CD14-positive monocyte (primary cell): ENCODE measurements at regions not wholly inside any gene's neighbourhood (a gene's known extent, or its start where the extent isn't known, plus 50 kb on each side); places are given as distances from the start of the nearest gene placed in this dataset.

Source experiments
- DNase-seq, 3 donors: peaks; one replicate each; pipeline ENCODE4 v3.0.0-alpha.2; 2011 to 2022
- H2AFZ ChIP-seq: 2 replicates; pipeline ENCODE4 v1.6.0; 2012; ENCODE audit warnings: mild to moderate bottlenecking, low read depth, low read length, inconsistent platforms; ENCODE audit not compliant: insufficient read depth, poor library complexity, severe bottlenecking
- H3K27ac ChIP-seq, 2 donors: 1 replicate in 1 of 2; 2 replicates in 1 of 2; pipeline ENCODE4 v1.5.1; 2012 to 2013; ENCODE audit warnings: low read length in 2 of 2, control low read depth in 1 of 2, inconsistent platforms in 1 of 2, low read depth in 1 of 2, mild to moderate bottlenecking in 1 of 2
- H3K27me3 ChIP-seq, 2 donors: one replicate each; pipeline versions ENCODE4 v1.6.0 to v1.6.1; 2011 to 2013; ENCODE audit warnings: low read length in 2 of 2; ENCODE audit not compliant: control insufficient read depth in 2 of 2, insufficient read depth in 2 of 2
- H3K36me3 ChIP-seq, 2 donors: replicated peaks in 1 of 2; 1 replicate in 1 of 2; 2 replicates in 1 of 2; pipeline versions ENCODE4 v1.5.1 to v1.6.1; 2012 to 2013; ENCODE audit warnings: low read length in 2 of 2, control low read depth in 1 of 2, inconsistent platforms in 1 of 2, mild to moderate bottlenecking in 1 of 2; ENCODE audit not compliant: insufficient read depth in 2 of 2, control insufficient read depth in 1 of 2
- H3K4me1 ChIP-seq, 2 donors: 1 replicate in 1 of 2; 2 replicates in 1 of 2; pipeline versions ENCODE4 v1.5.1 to v1.6.1; 2012 to 2013; ENCODE audit warnings: low read length in 2 of 2, control low read depth in 1 of 2, inconsistent platforms in 1 of 2, mild to moderate bottlenecking in 1 of 2, moderate library complexity in 1 of 2; ENCODE audit not compliant: insufficient read depth in 2 of 2, control insufficient read depth in 1 of 2
- H3K4me2 ChIP-seq: replicated peaks from 2 replicates; pipeline ENCODE3; 2012; ENCODE audit warnings: low read length, moderate library complexity, mild to moderate bottlenecking; ENCODE audit not compliant: poor library complexity, severe bottlenecking; ENCODE audit errors: extremely low read depth
- H3K4me3 ChIP-seq, 3 experiments: fragments of 200-600 bp in 1 of 3; sonication (generic) in 1 of 3; replicated peaks in 1 of 3; 1 replicate in 2 of 3; 2 replicates in 1 of 3; pipeline ENCODE4 v1.5.1; 2011 to 2013; ENCODE audit warnings: low read length in 3 of 3, mild to moderate bottlenecking in 3 of 3, control low read depth in 2 of 3, low read depth in 2 of 3, inconsistent platforms in 1 of 3, moderate library complexity in 1 of 3
- H3K79me2 ChIP-seq: 2 replicates; pipeline ENCODE4 v1.6.0; 2012; ENCODE audit warnings: mild to moderate bottlenecking, control low read depth, inconsistent platforms, low read length, moderate library complexity; ENCODE audit not compliant: insufficient read depth
- H3K9ac ChIP-seq: 2 replicates; pipeline ENCODE4 v1.6.0; 2017; ENCODE audit warnings: low read length, mild to moderate bottlenecking; ENCODE audit not compliant: insufficient read depth, poor library complexity, severe bottlenecking
- H3K9me3 ChIP-seq, 2 donors: replicated peaks in 1 of 2; 1 replicate in 1 of 2; 2 replicates in 1 of 2; pipeline versions ENCODE4 v1.5.1 to v1.6.1; 2012 to 2013; ENCODE audit warnings: low read length in 2 of 2, control low read depth in 1 of 2; ENCODE audit not compliant: control insufficient read depth in 1 of 2, insufficient read depth in 1 of 2
- H4K20me1 ChIP-seq: 2 replicates; pipeline ENCODE4 v1.6.0; 2012; ENCODE audit warnings: mild to moderate bottlenecking, low read length, control low read depth, moderate library complexity; ENCODE audit not compliant: insufficient read depth
- H3K27ac Mint-ChIP-seq, 7 donors: one replicate each; pipeline ENCODE4 v1.8.0; 2020; ENCODE audit warnings: mild to moderate bottlenecking in 7 of 7, mixed read lengths in 7 of 7, moderate library complexity in 6 of 7, inconsistent platforms in 2 of 7
- H3K27me3 Mint-ChIP-seq, 3 donors: one replicate each; pipeline ENCODE4 v1.8.0; 2021 to 2022; ENCODE audit warnings: low read depth in 3 of 3, mild to moderate bottlenecking in 3 of 3, mixed read lengths in 3 of 3, moderate library complexity in 3 of 3, inconsistent platforms in 1 of 3
- H3K36me3 Mint-ChIP-seq, 2 donors: one replicate each; pipeline ENCODE4 v1.8.0; 2020; ENCODE audit warnings: mixed read lengths in 2 of 2, inconsistent platforms in 1 of 2, mild to moderate bottlenecking in 1 of 2
- H3K4me1 Mint-ChIP-seq: one replicate; pipeline ENCODE4 v1.8.0; 2020; ENCODE audit warnings: mild to moderate bottlenecking, mixed read lengths
- H3K4me3 Mint-ChIP-seq, 2 donors: one replicate each; pipeline ENCODE4 v1.8.0; 2020; ENCODE audit warnings: mild to moderate bottlenecking in 2 of 2, mixed read lengths in 2 of 2, moderate library complexity in 1 of 2
- H3K9me3 Mint-ChIP-seq, 7 donors: one replicate each; pipeline ENCODE4 v1.8.0; 2020 to 2022; ENCODE audit warnings: mixed read lengths in 7 of 7, mild to moderate bottlenecking in 6 of 7, moderate library complexity in 6 of 7, inconsistent platforms in 2 of 7
- WGBS: methylation state at CpG from one replicate; pipeline ENCODE4 v1.1.5; 2013; ENCODE audit warnings: missing lambda C conversion rate; ENCODE audit not compliant: insufficient coverage; 5-methylcytosine and 5-hydroxymethylcytosine counted together
- intact Hi-C, 2 donors: fragments of 100-400 bp; cut with micrococcal nuclease; formaldehyde crosslinking; loops; one replicate each; pipeline versions ENCODE4 v1.15.0 to v1.15.1; 2023
- TF ChIP-seq, protein P1 (sequence below): fragments of 200-600 bp; IDR thresholded peaks from one replicate; pipeline ENCODE4 v1.8.0; 2022; ENCODE audit warnings: antibody characterized with exemption, mild to moderate bottlenecking

DNA sequence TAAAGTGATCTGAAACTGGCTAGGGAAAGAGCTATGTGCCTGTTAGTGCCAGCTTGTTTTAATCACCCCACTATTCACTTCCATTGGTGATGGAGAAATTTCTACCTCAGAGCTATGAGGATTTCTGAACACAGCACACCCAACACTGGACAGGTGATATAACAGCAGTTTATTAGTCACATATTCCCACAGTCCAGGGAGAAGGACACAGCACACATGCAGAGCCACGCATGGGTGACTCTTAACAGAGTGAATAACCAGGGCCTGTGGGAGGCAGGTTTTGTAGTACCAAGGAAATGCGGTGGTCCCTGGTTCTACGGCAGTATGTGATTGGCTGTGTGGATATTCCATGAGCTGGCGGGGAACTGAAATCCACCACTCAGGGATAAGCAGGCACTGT is 455.1 kb downstream of the BTG1 start:
- Histone ChIP-seq H3K4me2 (no peak overlapping the region), H2AFZ (no peak overlapping the region), H3K9me3 (no peaks in the 10 kb centered on the region), H3K27me3 (no peaks in the 10 kb centered on the region), H3K36me3 (no peaks in the 10 kb centered on the region), H3K79me2 (no peaks in the 10 kb centered on the region), H4K20me1 (no peaks in the 10 kb centered on the region), H3K9ac (no peak overlapping the region), H3K4me1 (no peaks in the 10 kb centered on the region), H3K4me3 (no peak overlapping the region), H3K27ac (no peak overlapping the region)
- Mint-ChIP-seq H3K4me1 (peaks cover 2% of the 10 kb centered on the region), H3K36me3 (no peaks in the 10 kb centered on the region), H3K9me3 (peaks cover 0 to 4% (median 0%) of the 10 kb centered on the region in 7 donors), H3K27me3 (peaks cover 0 to 2% (median 1%) of the 10 kb centered on the region in 3 donors), H3K27ac (no peak overlapping the region), H3K4me3 (no peak overlapping the region)
- TF ChIP-seq, protein P1, sequence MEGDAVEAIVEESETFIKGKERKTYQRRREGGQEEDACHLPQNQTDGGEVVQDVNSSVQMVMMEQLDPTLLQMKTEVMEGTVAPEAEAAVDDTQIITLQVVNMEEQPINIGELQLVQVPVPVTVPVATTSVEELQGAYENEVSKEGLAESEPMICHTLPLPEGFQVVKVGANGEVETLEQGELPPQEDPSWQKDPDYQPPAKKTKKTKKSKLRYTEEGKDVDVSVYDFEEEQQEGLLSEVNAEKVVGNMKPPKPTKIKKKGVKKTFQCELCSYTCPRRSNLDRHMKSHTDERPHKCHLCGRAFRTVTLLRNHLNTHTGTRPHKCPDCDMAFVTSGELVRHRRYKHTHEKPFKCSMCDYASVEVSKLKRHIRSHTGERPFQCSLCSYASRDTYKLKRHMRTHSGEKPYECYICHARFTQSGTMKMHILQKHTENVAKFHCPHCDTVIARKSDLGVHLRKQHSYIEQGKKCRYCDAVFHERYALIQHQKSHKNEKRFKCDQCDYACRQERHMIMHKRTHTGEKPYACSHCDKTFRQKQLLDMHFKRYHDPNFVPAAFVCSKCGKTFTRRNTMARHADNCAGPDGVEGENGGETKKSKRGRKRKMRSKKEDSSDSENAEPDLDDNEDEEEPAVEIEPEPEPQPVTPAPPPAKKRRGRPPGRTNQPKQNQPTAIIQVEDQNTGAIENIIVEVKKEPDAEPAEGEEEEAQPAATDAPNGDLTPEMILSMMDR, result no peak
- no peak for DNase-seq
- no CpG with 5 or more reads among the region's 4 CpGs for WGBS
- intact Hi-C loops, result no loop called here

DNA sequence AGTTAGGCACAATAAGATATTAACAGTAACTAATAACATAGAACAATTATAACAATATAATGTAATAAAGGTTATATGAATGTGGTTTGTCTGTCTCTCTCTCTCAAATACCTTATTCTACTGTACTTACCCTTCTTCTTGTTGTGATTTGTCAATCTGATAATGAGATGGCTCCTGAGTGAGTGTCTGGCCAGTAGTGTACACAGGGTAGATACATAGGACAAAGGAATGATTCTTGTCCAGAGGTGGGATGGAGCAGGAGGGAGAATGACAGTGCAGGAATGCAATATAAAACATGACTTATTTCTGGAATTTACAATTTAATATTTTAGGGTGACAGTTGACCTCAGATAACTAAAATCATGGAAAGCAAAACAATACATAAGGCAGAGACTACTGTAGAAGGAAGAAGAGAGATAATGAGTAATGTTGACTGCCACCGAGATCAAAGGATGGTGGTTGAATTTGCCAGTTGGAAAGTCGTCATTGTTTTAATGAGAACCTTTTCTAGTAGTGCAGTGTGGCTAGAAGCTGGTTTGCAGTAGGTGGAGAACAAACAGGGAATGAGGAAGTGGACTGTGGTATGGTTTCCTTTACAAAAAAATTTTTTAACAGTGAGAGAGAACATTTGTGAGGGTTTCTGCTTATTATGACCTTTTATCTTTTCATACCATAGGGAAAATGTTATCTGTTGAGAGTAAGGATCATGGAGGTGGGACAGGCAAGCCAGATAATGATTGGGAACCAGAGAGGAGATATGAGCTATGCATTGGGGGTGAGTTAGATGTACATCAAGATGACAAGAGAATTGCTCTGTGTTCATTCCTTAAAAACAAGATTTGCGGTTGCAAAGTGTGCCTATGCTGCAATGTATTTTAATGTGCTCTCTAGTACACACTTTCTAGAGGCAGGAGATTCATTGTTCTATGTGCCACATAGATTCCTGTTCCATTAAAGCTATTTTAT is 458.3 kb downstream of the BTG1 start:
- Histone ChIP-seq H3K4me2 (no peak overlapping the region), H3K79me2 (no peaks in the 10 kb centered on the region), H2AFZ (no peak overlapping the region), H3K9ac (no peak overlapping the region), H3K9me3 (no peaks in the 10 kb centered on the region), H3K36me3 (no peaks in the 10 kb centered on the region), H3K4me3 (no peak overlapping the region), H3K27ac (no peak overlapping the region), H4K20me1 (no peaks in the 10 kb centered on the region), H3K4me1 (no peaks in the 10 kb centered on the region), H3K27me3 (no peaks in the 10 kb centered on the region)
- no peak overlapping the region for H3K27ac Mint-ChIP-seq
- DNase-seq, result no peak
- H3K9me3 Mint-ChIP-seq, result peaks cover 0 to 2% (median 0%) of the 10 kb centered on the region in 7 donors
- 0% methylated on average over 2 of the region's 3 CpGs for WGBS
- H3K27me3 Mint-ChIP-seq, result no peaks in the 10 kb centered on the region
- no peaks in the 10 kb centered on the region for H3K36me3 Mint-ChIP-seq
- intact Hi-C loops, result no loop called here
- TF ChIP-seq, protein P1, result no peak
- peaks cover 2% of the 10 kb centered on the region for H3K4me1 Mint-ChIP-seq
- no peak overlapping the region for H3K4me3 Mint-ChIP-seq
